WTC11 (cell line): ENCODE measurements at regions not wholly inside any gene's neighbourhood (a gene's known extent, or its start where the extent isn't known, plus 50 kb on each side); places are given as distances from the start of the nearest gene placed in this dataset.

ENCODE experiments used
- ATAC-seq: fragments of 200-7000 bp; cut with Tn5 transposase; 2 replicates; pipeline ENCODE4 v1.10.0; 2021; ENCODE audit warnings: mild to moderate bottlenecking, moderate library complexity
- CTCF ChIA-PET: fragments of 300-600 bp; sonication (Branson Sonifier 250); formaldehyde crosslinking; loops from one replicate; lab custom pipeline; 2021; ENCODE audit warnings: antibody characterized with exemption; lab: Charles Lee
- POLR2A ChIA-PET: fragments of 350-600 bp; sonication (Branson Sonifier 250); formaldehyde crosslinking; loops from one replicate; lab custom pipeline; 2021; ENCODE audit warnings: antibody characterized with exemption; lab: Charles Lee
- DNase-seq: peaks from one replicate; pipeline ENCODE4 v3.0.0; 2021; ENCODE audit warnings: low spot score
- H3K27ac Mint-ChIP-seq: 2 replicates; pipeline ENCODE4 v1.8.0; 2021; ENCODE audit warnings: mixed read lengths
- H3K27me3 Mint-ChIP-seq: 2 replicates; pipeline ENCODE4 v1.8.0; 2021; ENCODE audit warnings: low read depth, mild to moderate bottlenecking, moderate library complexity, mixed read lengths
- H3K36me3 Mint-ChIP-seq: 2 replicates; pipeline ENCODE4 v1.8.0; 2021; ENCODE audit warnings: mixed read lengths
- H3K4me1 Mint-ChIP-seq: 2 replicates; pipeline ENCODE4 v1.8.0; 2022; ENCODE audit warnings: mixed read lengths
- H3K4me3 Mint-ChIP-seq: 2 replicates; pipeline ENCODE4 v1.8.0; 2021; ENCODE audit warnings: mild to moderate bottlenecking, moderate library complexity, mixed read lengths
- H3K9me3 Mint-ChIP-seq: 2 replicates; pipeline ENCODE4 v1.8.0; 2021; ENCODE audit warnings: mixed read lengths
- CREB1 ChIP-seq: sonication (generic); formaldehyde crosslinking; IDR thresholded peaks from 2 replicates; pipeline ENCODE4 v1.8.0; 2023; ENCODE audit warnings: mild to moderate bottlenecking, missing genetic modification reagents
- EMX1 ChIP-seq: fragments of 250-450 bp; sonication (Bioruptor Pico); IDR thresholded peaks from 2 replicates; pipeline ENCODE4 v1.8.0; 2021; ENCODE audit warnings: mild to moderate bottlenecking
- FOXK1 ChIP-seq: sonication (generic); formaldehyde crosslinking; IDR thresholded peaks from 2 replicates; pipeline ENCODE4 v1.8.0; 2022; ENCODE audit warnings: mild to moderate bottlenecking, moderate library complexity, missing genetic modification reagents
- FOXP1 ChIP-seq: sonication (generic); formaldehyde crosslinking; IDR thresholded peaks from 2 replicates; pipeline ENCODE4 v1.8.0; 2022; ENCODE audit warnings: missing genetic modification reagents, mild to moderate bottlenecking, moderate library complexity, borderline replicate concordance
- GABPB1 ChIP-seq: sonication (generic); formaldehyde crosslinking; IDR thresholded peaks from 2 replicates; pipeline ENCODE4 v1.8.1; 2023; ENCODE audit warnings: mild to moderate bottlenecking, missing genetic modification reagents
- GRHL2 ChIP-seq: fragments of 250-450 bp; sonication (Bioruptor Pico); IDR thresholded peaks from 2 replicates; pipeline ENCODE4 v1.8.0; 2022; ENCODE audit warnings: mild to moderate bottlenecking, moderate library complexity; ENCODE audit not compliant: insufficient replicate concordance, severe bottlenecking
- IRF2 ChIP-seq: sonication (generic); formaldehyde crosslinking; IDR thresholded peaks from 2 replicates; pipeline ENCODE4 v1.8.0; 2022; ENCODE audit warnings: low read depth, missing genetic modification reagents, borderline replicate concordance
- JUN ChIP-seq: sonication (generic); formaldehyde crosslinking; IDR thresholded peaks from 2 replicates; pipeline ENCODE4 v1.8.0; 2023; ENCODE audit warnings: mild to moderate bottlenecking, missing genetic modification reagents
- KAT7 ChIP-seq: sonication (generic); formaldehyde crosslinking; IDR thresholded peaks from 2 replicates; pipeline ENCODE4 v1.8.1; 2023; ENCODE audit warnings: missing genetic modification reagents, mild to moderate bottlenecking, borderline replicate concordance
- NFATC4 ChIP-seq: fragments of 250-450 bp; sonication (Bioruptor Pico); IDR thresholded peaks from 2 replicates; pipeline ENCODE4 v1.9.0; 2021; ENCODE audit warnings: mild to moderate bottlenecking
- RELA ChIP-seq: sonication (generic); formaldehyde crosslinking; IDR thresholded peaks from 2 replicates; pipeline ENCODE4 v1.8.1; 2022; ENCODE audit warnings: missing genetic modification reagents, mild to moderate bottlenecking, borderline replicate concordance
- SOX15 ChIP-seq: fragments of 250-450 bp; sonication (Bioruptor Pico); IDR thresholded peaks from 2 replicates; pipeline ENCODE4 v1.9.0; 2021; ENCODE audit warnings: mild to moderate bottlenecking
- ZBTB21 ChIP-seq: sonication (generic); formaldehyde crosslinking; IDR thresholded peaks from 2 replicates; pipeline ENCODE4 v1.8.1; 2023; ENCODE audit warnings: mild to moderate bottlenecking, missing genetic modification reagents, borderline replicate concordance
- ZNF396 ChIP-seq: fragments of 250-450 bp; sonication (Bioruptor Pico); IDR thresholded peaks from 2 replicates; pipeline ENCODE4 v1.8.0; 2021; ENCODE audit warnings: mild to moderate bottlenecking, moderate library complexity, borderline replicate concordance
- ZNF416 ChIP-seq: fragments of 250-450 bp; sonication (Bioruptor Pico); IDR thresholded peaks from 2 replicates; pipeline ENCODE4 v1.9.0; 2021; ENCODE audit warnings: mild to moderate bottlenecking, inconsistent platforms
- TF ChIP-seq, protein P1 (sequence below): sonication (generic); formaldehyde crosslinking; IDR thresholded peaks from 2 replicates; pipeline ENCODE4 v1.8.1; 2023; ENCODE audit warnings: mild to moderate bottlenecking, missing genetic modification reagents
- TF ChIP-seq, protein P2 (sequence below): fragments of 200-600 bp; IDR thresholded peaks from 2 replicates; pipeline ENCODE4 v1.8.0; 2022; ENCODE audit warnings: antibody characterized with exemption
- TF ChIP-seq, protein P3 (sequence below): fragments of 250-450 bp; sonication (Bioruptor Pico); IDR thresholded peaks from 2 replicates; pipeline ENCODE4 v1.9.0; 2021; ENCODE audit warnings: mild to moderate bottlenecking
- TF ChIP-seq, protein P4 (sequence below): fragments of 250-450 bp; sonication (Bioruptor Pico); IDR thresholded peaks from 2 replicates; pipeline ENCODE4 v1.9.0; 2021; ENCODE audit warnings: moderate library complexity, mild to moderate bottlenecking, inconsistent platforms, borderline replicate concordance
- TF ChIP-seq, protein P5 (sequence below): sonication (generic); formaldehyde crosslinking; IDR thresholded peaks from 2 replicates; pipeline ENCODE4 v1.8.1; 2023; ENCODE audit warnings: mild to moderate bottlenecking, missing genetic modification reagents
- TF ChIP-seq, protein P6 (sequence below): sonication (generic); formaldehyde crosslinking; IDR thresholded peaks from 2 replicates; pipeline ENCODE4 v1.8.1; 2023; ENCODE audit warnings: mild to moderate bottlenecking, missing genetic modification reagents, moderate library complexity
- TF ChIP-seq, protein P7 (sequence below): fragments of 250-450 bp; sonication (Bioruptor Pico); IDR thresholded peaks from 2 replicates; pipeline ENCODE4 v2.1.2; 2022; ENCODE audit warnings: mild to moderate bottlenecking, moderate library complexity
- TF ChIP-seq, protein P8 (sequence below): fragments of 250-450 bp; sonication (Bioruptor Pico); IDR thresholded peaks from 2 replicates; pipeline ENCODE4 v1.8.0; 2021; ENCODE audit warnings: mild to moderate bottlenecking

DNA sequence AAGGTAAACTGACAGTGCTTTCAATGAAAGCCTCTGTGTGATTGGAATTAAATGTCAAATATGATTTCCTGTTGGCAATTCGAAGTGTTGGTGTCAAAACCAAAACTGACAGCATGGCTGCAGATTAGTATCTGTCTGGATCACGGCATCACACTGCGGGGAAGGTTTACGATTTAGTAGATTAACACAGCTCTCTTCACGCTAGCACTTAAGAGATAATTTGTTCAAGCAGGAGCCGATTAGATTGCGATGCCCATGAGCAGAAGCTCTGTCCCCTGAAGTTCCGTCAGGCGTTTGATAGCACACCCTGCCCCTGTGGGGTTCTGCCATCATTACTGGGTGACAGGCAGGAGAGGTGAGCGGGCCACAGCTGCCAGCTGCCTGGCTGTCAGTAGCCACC, 279.5 kb upstream of the AUTS2 start:
- CTCF ChIA-PET: no interaction called here
- DNase-seq (no peak), ATAC-seq (no peak)
- POLR2A ChIA-PET: no interaction called here
- no peaks in the 10 kb centered on the region for H3K4me1 Mint-ChIP-seq
- no peak overlapping the region for H3K27ac Mint-ChIP-seq
- 0 out of 2 replicates have a peak, but pooled peaks cover 3% of the 10 kb centered on the region for H3K36me3 Mint-ChIP-seq
- TF ChIP-seq, protein P1, sequence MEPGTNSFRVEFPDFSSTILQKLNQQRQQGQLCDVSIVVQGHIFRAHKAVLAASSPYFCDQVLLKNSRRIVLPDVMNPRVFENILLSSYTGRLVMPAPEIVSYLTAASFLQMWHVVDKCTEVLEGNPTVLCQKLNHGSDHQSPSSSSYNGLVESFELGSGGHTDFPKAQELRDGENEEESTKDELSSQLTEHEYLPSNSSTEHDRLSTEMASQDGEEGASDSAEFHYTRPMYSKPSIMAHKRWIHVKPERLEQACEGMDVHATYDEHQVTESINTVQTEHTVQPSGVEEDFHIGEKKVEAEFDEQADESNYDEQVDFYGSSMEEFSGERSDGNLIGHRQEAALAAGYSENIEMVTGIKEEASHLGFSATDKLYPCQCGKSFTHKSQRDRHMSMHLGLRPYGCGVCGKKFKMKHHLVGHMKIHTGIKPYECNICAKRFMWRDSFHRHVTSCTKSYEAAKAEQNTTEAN (CRISPR knock-in tag): no peak
- TF ChIP-seq JUN (CRISPR knock-in tag): no peak
- no peak for TF ChIP-seq GRHL2 (CRISPR knock-in tag)
- TF ChIP-seq, protein P2, sequence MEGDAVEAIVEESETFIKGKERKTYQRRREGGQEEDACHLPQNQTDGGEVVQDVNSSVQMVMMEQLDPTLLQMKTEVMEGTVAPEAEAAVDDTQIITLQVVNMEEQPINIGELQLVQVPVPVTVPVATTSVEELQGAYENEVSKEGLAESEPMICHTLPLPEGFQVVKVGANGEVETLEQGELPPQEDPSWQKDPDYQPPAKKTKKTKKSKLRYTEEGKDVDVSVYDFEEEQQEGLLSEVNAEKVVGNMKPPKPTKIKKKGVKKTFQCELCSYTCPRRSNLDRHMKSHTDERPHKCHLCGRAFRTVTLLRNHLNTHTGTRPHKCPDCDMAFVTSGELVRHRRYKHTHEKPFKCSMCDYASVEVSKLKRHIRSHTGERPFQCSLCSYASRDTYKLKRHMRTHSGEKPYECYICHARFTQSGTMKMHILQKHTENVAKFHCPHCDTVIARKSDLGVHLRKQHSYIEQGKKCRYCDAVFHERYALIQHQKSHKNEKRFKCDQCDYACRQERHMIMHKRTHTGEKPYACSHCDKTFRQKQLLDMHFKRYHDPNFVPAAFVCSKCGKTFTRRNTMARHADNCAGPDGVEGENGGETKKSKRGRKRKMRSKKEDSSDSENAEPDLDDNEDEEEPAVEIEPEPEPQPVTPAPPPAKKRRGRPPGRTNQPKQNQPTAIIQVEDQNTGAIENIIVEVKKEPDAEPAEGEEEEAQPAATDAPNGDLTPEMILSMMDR: no peak
- TF ChIP-seq, protein P3, sequence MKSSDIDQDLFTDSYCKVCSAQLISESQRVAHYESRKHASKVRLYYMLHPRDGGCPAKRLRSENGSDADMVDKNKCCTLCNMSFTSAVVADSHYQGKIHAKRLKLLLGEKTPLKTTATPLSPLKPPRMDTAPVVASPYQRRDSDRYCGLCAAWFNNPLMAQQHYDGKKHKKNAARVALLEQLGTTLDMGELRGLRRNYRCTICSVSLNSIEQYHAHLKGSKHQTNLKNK (CRISPR knock-in tag): no peak
- TF ChIP-seq KAT7 (CRISPR knock-in tag): no peak
- TF ChIP-seq, protein P4, sequence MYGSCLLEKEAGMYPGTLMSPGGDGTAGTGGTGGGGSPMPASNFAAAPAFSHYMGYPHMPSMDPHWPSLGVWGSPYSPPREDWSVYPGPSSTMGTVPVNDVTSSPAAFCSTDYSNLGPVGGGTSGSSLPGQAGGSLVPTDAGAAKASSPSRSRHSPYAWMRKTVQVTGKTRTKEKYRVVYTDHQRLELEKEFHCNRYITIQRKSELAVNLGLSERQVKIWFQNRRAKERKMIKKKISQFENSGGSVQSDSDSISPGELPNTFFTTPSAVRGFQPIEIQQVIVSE (CRISPR knock-in tag): no peak
- TF ChIP-seq ZNF396 (CRISPR knock-in tag): no peak
- no peak for TF ChIP-seq NFATC4
- TF ChIP-seq RELA (CRISPR knock-in tag): no peak
- TF ChIP-seq FOXK1: no peak
- H3K9me3 Mint-ChIP-seq: peaks cover 8% of the 10 kb centered on the region
- H3K27me3 Mint-ChIP-seq: peaks cover 14% of the 10 kb centered on the region
- H3K4me3 Mint-ChIP-seq: no peak overlapping the region

DNA sequence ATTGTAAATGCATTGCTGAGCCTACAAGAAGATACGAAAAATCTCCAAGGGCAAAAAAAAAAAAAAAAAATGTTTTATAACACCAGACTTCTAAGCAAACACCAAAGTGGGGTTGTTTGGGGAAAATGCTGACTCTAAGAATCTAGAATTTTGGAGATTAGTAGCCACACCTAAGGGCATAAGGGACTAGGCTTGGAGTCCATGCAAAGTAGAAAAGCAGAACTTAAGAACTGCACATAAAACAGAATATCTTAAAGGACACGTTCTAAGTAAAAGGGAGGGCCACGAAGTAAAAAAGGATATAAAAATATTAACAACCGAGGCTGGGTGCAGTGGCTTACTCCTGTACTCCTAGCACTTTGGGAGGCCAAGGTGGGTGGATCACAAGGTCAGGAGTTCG, 269.8 kb upstream of the AUTS2 start:
- TF ChIP-seq SOX15 (CRISPR knock-in tag) (no peak), ZNF416 (no peak), CREB1 (CRISPR knock-in tag) (no peak), GABPB1 (CRISPR knock-in tag) (no peak), JUN (CRISPR knock-in tag) (no peak), ZBTB21 (CRISPR knock-in tag) (no peak), FOXP1 (CRISPR knock-in tag) (no peak), EMX1 (CRISPR knock-in tag) (no peak), NFATC4 (no peak), ZNF396 (CRISPR knock-in tag) (no peak), IRF2 (CRISPR knock-in tag) (no peak)
- TF ChIP-seq, protein P5, sequence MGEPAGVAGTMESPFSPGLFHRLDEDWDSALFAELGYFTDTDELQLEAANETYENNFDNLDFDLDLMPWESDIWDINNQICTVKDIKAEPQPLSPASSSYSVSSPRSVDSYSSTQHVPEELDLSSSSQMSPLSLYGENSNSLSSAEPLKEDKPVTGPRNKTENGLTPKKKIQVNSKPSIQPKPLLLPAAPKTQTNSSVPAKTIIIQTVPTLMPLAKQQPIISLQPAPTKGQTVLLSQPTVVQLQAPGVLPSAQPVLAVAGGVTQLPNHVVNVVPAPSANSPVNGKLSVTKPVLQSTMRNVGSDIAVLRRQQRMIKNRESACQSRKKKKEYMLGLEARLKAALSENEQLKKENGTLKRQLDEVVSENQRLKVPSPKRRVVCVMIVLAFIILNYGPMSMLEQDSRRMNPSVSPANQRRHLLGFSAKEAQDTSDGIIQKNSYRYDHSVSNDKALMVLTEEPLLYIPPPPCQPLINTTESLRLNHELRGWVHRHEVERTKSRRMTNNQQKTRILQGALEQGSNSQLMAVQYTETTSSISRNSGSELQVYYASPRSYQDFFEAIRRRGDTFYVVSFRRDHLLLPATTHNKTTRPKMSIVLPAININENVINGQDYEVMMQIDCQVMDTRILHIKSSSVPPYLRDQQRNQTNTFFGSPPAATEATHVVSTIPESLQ (CRISPR knock-in tag): no peak
- TF ChIP-seq, protein P6, sequence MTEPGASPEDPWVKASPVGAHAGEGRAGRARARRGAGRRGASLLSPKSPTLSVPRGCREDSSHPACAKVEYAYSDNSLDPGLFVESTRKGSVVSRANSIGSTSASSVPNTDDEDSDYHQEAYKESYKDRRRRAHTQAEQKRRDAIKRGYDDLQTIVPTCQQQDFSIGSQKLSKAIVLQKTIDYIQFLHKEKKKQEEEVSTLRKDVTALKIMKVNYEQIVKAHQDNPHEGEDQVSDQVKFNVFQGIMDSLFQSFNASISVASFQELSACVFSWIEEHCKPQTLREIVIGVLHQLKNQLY (CRISPR knock-in tag): no peak
- TF ChIP-seq, protein P7, sequence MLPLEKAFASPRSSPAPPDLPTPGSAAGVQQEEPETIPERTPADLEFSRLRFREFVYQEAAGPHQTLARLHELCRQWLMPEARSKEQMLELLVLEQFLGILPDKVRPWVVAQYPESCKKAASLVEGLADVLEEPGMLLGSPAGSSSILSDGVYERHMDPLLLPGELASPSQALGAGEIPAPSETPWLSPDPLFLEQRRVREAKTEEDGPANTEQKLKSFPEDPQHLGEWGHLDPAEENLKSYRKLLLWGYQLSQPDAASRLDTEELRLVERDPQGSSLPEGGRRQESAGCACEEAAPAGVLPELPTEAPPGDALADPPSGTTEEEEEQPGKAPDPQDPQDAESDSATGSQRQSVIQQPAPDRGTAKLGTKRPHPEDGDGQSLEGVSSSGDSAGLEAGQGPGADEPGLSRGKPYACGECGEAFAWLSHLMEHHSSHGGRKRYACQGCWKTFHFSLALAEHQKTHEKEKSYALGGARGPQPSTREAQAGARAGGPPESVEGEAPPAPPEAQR (CRISPR knock-in tag): no peak
- TF ChIP-seq, protein P8, sequence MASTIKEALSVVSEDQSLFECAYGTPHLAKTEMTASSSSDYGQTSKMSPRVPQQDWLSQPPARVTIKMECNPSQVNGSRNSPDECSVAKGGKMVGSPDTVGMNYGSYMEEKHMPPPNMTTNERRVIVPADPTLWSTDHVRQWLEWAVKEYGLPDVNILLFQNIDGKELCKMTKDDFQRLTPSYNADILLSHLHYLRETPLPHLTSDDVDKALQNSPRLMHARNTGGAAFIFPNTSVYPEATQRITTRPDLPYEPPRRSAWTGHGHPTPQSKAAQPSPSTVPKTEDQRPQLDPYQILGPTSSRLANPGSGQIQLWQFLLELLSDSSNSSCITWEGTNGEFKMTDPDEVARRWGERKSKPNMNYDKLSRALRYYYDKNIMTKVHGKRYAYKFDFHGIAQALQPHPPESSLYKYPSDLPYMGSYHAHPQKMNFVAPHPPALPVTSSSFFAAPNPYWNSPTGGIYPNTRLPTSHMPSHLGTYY (CRISPR knock-in tag): no peak
- ChIA-PET POLR2A (no interaction called here), CTCF (no interaction called here)
- Mint-ChIP-seq H3K4me1 (no peaks in the 10 kb centered on the region), H3K27me3 (peaks cover 8% of the 10 kb centered on the region; the same call in 1 of the 2 replicates), H3K36me3 (peaks cover 14% of the 10 kb centered on the region), H3K4me3 (no peak overlapping the region), H3K9me3 (peaks cover 15% of the 10 kb centered on the region), H3K27ac (no peak overlapping the region)
- DNase-seq: no peak
- ATAC-seq: no peak
